ENCODE measurements at regions not wholly inside any gene's neighbourhood (a gene's known extent, or its start where the extent isn't known, plus 50 kb on each side); places are given as distances from the start of the nearest gene placed in this dataset.

DNA sequence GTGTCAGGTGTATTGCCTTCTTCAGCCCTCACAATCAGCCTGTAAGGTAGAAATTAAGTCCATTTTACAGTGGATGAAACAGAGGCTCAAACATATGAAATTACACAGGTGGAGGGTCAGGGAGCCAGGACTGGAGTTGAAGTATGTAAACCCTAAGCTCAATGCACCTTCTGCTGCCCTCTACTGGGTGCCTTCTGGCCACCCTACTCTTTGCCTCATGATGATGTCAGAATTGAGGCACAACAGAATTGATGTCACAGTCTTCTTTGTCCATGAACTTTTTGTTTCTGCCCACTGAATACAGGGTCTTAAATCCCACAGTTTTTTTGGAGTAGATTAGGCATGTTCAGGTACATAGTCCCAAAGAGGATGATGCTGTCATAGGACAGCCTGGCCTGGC, 400.8 kb upstream of the CHD6 start:
- TF ChIP-seq, protein P1, sequence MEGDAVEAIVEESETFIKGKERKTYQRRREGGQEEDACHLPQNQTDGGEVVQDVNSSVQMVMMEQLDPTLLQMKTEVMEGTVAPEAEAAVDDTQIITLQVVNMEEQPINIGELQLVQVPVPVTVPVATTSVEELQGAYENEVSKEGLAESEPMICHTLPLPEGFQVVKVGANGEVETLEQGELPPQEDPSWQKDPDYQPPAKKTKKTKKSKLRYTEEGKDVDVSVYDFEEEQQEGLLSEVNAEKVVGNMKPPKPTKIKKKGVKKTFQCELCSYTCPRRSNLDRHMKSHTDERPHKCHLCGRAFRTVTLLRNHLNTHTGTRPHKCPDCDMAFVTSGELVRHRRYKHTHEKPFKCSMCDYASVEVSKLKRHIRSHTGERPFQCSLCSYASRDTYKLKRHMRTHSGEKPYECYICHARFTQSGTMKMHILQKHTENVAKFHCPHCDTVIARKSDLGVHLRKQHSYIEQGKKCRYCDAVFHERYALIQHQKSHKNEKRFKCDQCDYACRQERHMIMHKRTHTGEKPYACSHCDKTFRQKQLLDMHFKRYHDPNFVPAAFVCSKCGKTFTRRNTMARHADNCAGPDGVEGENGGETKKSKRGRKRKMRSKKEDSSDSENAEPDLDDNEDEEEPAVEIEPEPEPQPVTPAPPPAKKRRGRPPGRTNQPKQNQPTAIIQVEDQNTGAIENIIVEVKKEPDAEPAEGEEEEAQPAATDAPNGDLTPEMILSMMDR (IDR thresholded peaks at IDR 0.05), result no peak
- TF ChIP-seq POLR2AphosphoS5 (IDR thresholded peaks at IDR 0.05), result no peak
- TF ChIP-seq EP300 (IDR thresholded peaks at IDR 0.05; ENCODE audit: low read depth), result no peak
- no peak for TF ChIP-seq POLR2A (IDR thresholded peaks at IDR 0.05)
